GM18907 (cell line): ENCODE measurements at regions not wholly inside any gene's neighbourhood (a gene's known extent, or its start where the extent isn't known, plus 50 kb on each side); places are given as distances from the start of the nearest gene placed in this dataset.

ENCODE experiments used
- ATAC-seq: cut with Tn5 transposase; IDR thresholded peaks from one replicate; pipeline ENCODE4 v1.9.1; 2021; ENCODE audit warnings: mild to moderate bottlenecking, moderate library complexity; ENCODE audit not compliant: unreplicated experiment

- ATAC-seq: no peak
Observed at GRCh38 chr2:194253528-194254259, 1403.3 kb upstream of the SLC39A10 start.

GRCh38 chr2:194252127-194252526 is 1404.9 kb upstream of the SLC39A10 start:
- ATAC-seq: no peak

GRCh38 chr2:194232600-194232999 is 1424.4 kb upstream of the SLC39A10 start:
- ATAC-seq: no peak

- ATAC-seq: no peak
Observed at GRCh38 chr2:194223218-194223617, 1433.8 kb upstream of the SLC39A10 start.

GRCh38 chr2:194214192-194214591 is 1442.8 kb upstream of the SLC39A10 start:
- no peak for ATAC-seq

GRCh38 chr2:194205568-194206227 is 1451.3 kb upstream of the SLC39A10 start:
- no peak for ATAC-seq

GRCh38 chr2:194203898-194204297 is 1453.1 kb upstream of the SLC39A10 start:
- ATAC-seq: no peak

GRCh38 chr2:194182888-194183287 is 1474.1 kb upstream of the SLC39A10 start:
- no peak for ATAC-seq

GRCh38 chr2:194176134-194176533 is 1480.9 kb upstream of the SLC39A10 start:
- no peak for ATAC-seq

GRCh38 chr2:194166818-194167217 is 1490.2 kb upstream of the SLC39A10 start:
- ATAC-seq: peak; percentile 87

GRCh38 chr2:194155431-194155830 is 1501.6 kb upstream of the SLC39A10 start:
- no peak for ATAC-seq

- no peak for ATAC-seq
Observed at GRCh38 chr2:194151231-194151630, 1505.8 kb upstream of the SLC39A10 start.

- no peak for ATAC-seq
Observed at GRCh38 chr2:194135463-194135862, 1521.6 kb upstream of the SLC39A10 start.

- no peak for ATAC-seq
Observed at GRCh38 chr2:194128810-194129209, 1528.2 kb upstream of the SLC39A10 start.

GRCh38 chr2:194126418-194126817 is 1530.6 kb upstream of the SLC39A10 start:
- no peak for ATAC-seq

GRCh38 chr2:194116861-194117260 is 1540.2 kb upstream of the SLC39A10 start:
- ATAC-seq: no peak

GRCh38 chr2:194105358-194105757 is 1551.7 kb upstream of the SLC39A10 start:
- ATAC-seq: no peak

- peak; percentile 98 for ATAC-seq
Observed at GRCh38 chr2:194104687-194105086, 1552.3 kb upstream of the SLC39A10 start.

GRCh38 chr2:194103941-194104659 is 1552.9 kb upstream of the SLC39A10 start:
- ATAC-seq: peak; percentile 14

- no peak for ATAC-seq
Observed at GRCh38 chr2:194102546-194102945, 1554.5 kb upstream of the SLC39A10 start.

GRCh38 chr2:194100201-194100600 is 1556.8 kb upstream of the SLC39A10 start:
- no peak for ATAC-seq

- peak; percentile 56 for ATAC-seq
Observed at GRCh38 chr2:194096402-194096801, 1560.6 kb upstream of the SLC39A10 start.
